Fibroblast of gingiva (primary cell): ENCODE measurements at regions not wholly inside any gene's neighbourhood (a gene's known extent, or its start where the extent isn't known, plus 50 kb on each side); places are given as distances from the start of the nearest gene placed in this dataset.
A peak's percentile ranks its signal among the peaks of the same experiment; 100 is the strongest.

Experiments
- DNase-seq: peaks from one replicate; pipeline ENCODE4 v3.0.0-alpha.2; 2011; ENCODE audit warnings: low read depth

GRCh38 chr3:72344236-72344635, 504.0 kb downstream of the SHQ1 start:
- no peak for DNase-seq

GRCh38 chr3:72343078-72343477, 505.2 kb downstream of the SHQ1 start:
- DNase-seq: no peak

GRCh38 chr3:72342450-72342849, 505.8 kb downstream of the SHQ1 start:
- DNase-seq: no peak

- no peak for DNase-seq
These were observed 506.3 kb downstream of the SHQ1 start for GRCh38 chr3:72341920-72342319.

GRCh38 chr3:72341380-72341770, 506.9 kb downstream of the SHQ1 start:
- DNase-seq: no peak

- DNase-seq: no peak
These were observed 507.5 kb downstream of the SHQ1 start for GRCh38 chr3:72340476-72341379.

- no peak for DNase-seq
These were observed 508.2 kb downstream of the SHQ1 start for GRCh38 chr3:72340056-72340455.

GRCh38 chr3:72339670-72340030, 508.6 kb downstream of the SHQ1 start:
- no peak for DNase-seq

- peak; percentile 95 for DNase-seq
These were observed 509.1 kb downstream of the SHQ1 start for GRCh38 chr3:72338942-72339669.

GRCh38 chr3:72338082-72338941, 509.9 kb downstream of the SHQ1 start:
- DNase-seq: no peak

- DNase-seq: no peak
These were observed 510.8 kb downstream of the SHQ1 start for GRCh38 chr3:72337480-72337855.

GRCh38 chr3:72336821-72337479, 511.3 kb downstream of the SHQ1 start:
- peak; percentile 89 for DNase-seq

- DNase-seq: no peak
These were observed 512.1 kb downstream of the SHQ1 start for GRCh38 chr3:72336114-72336651.

- DNase-seq: no peak
These were observed 512.7 kb downstream of the SHQ1 start for GRCh38 chr3:72335458-72336095.

- no peak for DNase-seq
These were observed 513.4 kb downstream of the SHQ1 start for GRCh38 chr3:72334681-72335457.

GRCh38 chr3:72332689-72333088, 515.6 kb downstream of the SHQ1 start:
- DNase-seq: no peak

GRCh38 chr3:72332036-72332435, 516.2 kb downstream of the SHQ1 start:
- no peak for DNase-seq

GRCh38 chr3:72331076-72331475, 517.2 kb downstream of the SHQ1 start:
- no peak for DNase-seq

GRCh38 chr3:72329354-72329753, 518.9 kb downstream of the SHQ1 start:
- no peak for DNase-seq

GRCh38 chr3:72328755-72329277, 519.4 kb downstream of the SHQ1 start:
- no peak for DNase-seq
